Endothelial cell of hepatic sinusoid (primary cell): ENCODE measurements at regions not wholly inside any gene's neighbourhood (a gene's known extent, or its start where the extent isn't known, plus 50 kb on each side); places are given as distances from the start of the nearest gene placed in this dataset.

Source experiments
- in situ Hi-C: cut with HindIII; loops from 2 replicates; pipeline ENCODE4 v1.10.0; 2017; ENCODE audit warnings: low sequenced_read_pairs

- in situ Hi-C loops: no loop called here
These were observed 159.2 kb upstream of the SLC24A2 start for GRCh38 chr9:19947996-19948395.

GRCh38 chr9:19946441-19947109 lies 157.7 kb upstream of the SLC24A2 start:
- in situ Hi-C loops: no loop called here

GRCh38 chr9:19941874-19942273 lies 153.0 kb upstream of the SLC24A2 start:
- in situ Hi-C loops: loop anchor here (5.0 kb wide), 1 partner anchor 100 kb away; no protein-coding TSS in a partner anchor

GRCh38 chr9:19940811-19941535 lies 152.1 kb upstream of the SLC24A2 start:
- in situ Hi-C loops: loop anchor here (5.0 kb wide), 1 partner anchor 101 kb away; no protein-coding TSS in a partner anchor

- in situ Hi-C loops: loop anchor here (5.0 kb wide), 1 partner anchor 102 kb away; no protein-coding TSS in a partner anchor
These were observed 151.0 kb upstream of the SLC24A2 start for GRCh38 chr9:19939734-19940278.

- in situ Hi-C loops: no loop called here
These were observed 150.3 kb upstream of the SLC24A2 start for GRCh38 chr9:19938990-19939733.

- in situ Hi-C loops: no loop called here
These were observed 148.3 kb upstream of the SLC24A2 start for GRCh38 chr9:19937121-19937520.

- in situ Hi-C loops: no loop called here
These were observed 147.8 kb upstream of the SLC24A2 start for GRCh38 chr9:19936598-19936997.

GRCh38 chr9:19935422-19935821 lies 146.6 kb upstream of the SLC24A2 start:
- in situ Hi-C loops: no loop called here

- in situ Hi-C loops: no loop called here
These were observed 145.5 kb upstream of the SLC24A2 start for GRCh38 chr9:19934301-19934871.

GRCh38 chr9:19931098-19931890 lies 142.5 kb upstream of the SLC24A2 start:
- in situ Hi-C loops: no loop called here

- in situ Hi-C loops: no loop called here
These were observed 138.7 kb upstream of the SLC24A2 start for GRCh38 chr9:19927560-19927959.

- in situ Hi-C loops: no loop called here
These were observed 137.9 kb upstream of the SLC24A2 start for GRCh38 chr9:19926774-19927173.

GRCh38 chr9:19925674-19926503 lies 137.1 kb upstream of the SLC24A2 start:
- in situ Hi-C loops: no loop called here

- in situ Hi-C loops: no loop called here
These were observed 135.2 kb upstream of the SLC24A2 start for GRCh38 chr9:19924080-19924479.

GRCh38 chr9:19922476-19923118 lies 133.8 kb upstream of the SLC24A2 start:
- in situ Hi-C loops: no loop called here

GRCh38 chr9:19920401-19920800 lies 131.6 kb upstream of the SLC24A2 start:
- in situ Hi-C loops: no loop called here

- in situ Hi-C loops: no loop called here
These were observed 129.8 kb upstream of the SLC24A2 start for GRCh38 chr9:19918630-19919029.

GRCh38 chr9:19914044-19914443 lies 125.2 kb upstream of the SLC24A2 start:
- in situ Hi-C loops: no loop called here
